ENCODE measurements at regions not wholly inside any gene's neighbourhood (a gene's known extent, or its start where the extent isn't known, plus 50 kb on each side); places are given as distances from the start of the nearest gene placed in this dataset.

DNA sequence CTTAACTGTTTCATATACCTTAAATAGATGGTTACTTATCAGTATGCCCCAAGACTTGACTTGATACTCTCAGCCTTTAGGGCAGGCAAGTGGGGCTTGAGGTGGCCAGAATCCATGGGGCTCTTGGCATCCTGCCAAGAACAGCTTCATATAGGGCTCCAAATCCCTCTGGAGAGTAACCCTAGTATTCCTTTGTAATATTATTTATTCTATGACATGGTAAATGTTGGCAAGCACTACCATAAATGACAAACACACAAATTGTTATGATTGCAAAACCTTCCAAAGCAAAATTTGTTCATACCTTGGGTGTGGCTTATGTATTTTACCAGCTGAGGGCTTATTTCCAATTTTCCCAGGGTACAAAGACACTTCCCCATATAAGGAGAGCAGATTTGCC is 257.4 kb upstream of the TRPC7 start:
- H3K9me3 Mint-ChIP-seq: no peaks in the 10 kb centered on the region

GRCh38 chr5:136621743-136622142 is 256.4 kb upstream of the TRPC7 start:
- H3K36me3 Mint-ChIP-seq: no peaks in the 10 kb centered on the region
- no peak overlapping the region for H3K27ac Mint-ChIP-seq
- no peak overlapping the region for H3K4me3 Mint-ChIP-seq
- intact Hi-C loops (cut with micrococcal nuclease): no loop called here
- no peaks in the 10 kb centered on the region for H3K4me1 Mint-ChIP-seq (ENCODE audit: low read depth)
- no peaks in the 10 kb centered on the region for H3K27me3 Mint-ChIP-seq
- no peaks in the 10 kb centered on the region for H3K9me3 Mint-ChIP-seq
- CTCF ChIA-PET: no interaction called here
- no peak for DNase-seq
- POLR2A ChIA-PET: no interaction called here

More for the DNA sequence above, 257.4 kb upstream of the TRPC7 start:
- ChIA-PET POLR2A (no interaction called here), CTCF (no interaction called here)
- H3K36me3 Mint-ChIP-seq: no peaks in the 10 kb centered on the region
- no peaks in the 10 kb centered on the region for H3K4me1 Mint-ChIP-seq (ENCODE audit: low read depth)
- intact Hi-C loops (cut with micrococcal nuclease): no loop called here
- H3K27me3 Mint-ChIP-seq: no peaks in the 10 kb centered on the region
- no peak overlapping the region for H3K27ac Mint-ChIP-seq
- H3K4me3 Mint-ChIP-seq: no peak overlapping the region
- DNase-seq: no peak

- Mint-ChIP-seq H3K9me3 (no peaks in the 10 kb centered on the region), H3K4me3 (no peak overlapping the region), H3K27me3 (no peaks in the 10 kb centered on the region), H3K27ac (no peak overlapping the region), H3K36me3 (no peaks in the 10 kb centered on the region), H3K4me1 (ENCODE audit: low read depth) (no peaks in the 10 kb centered on the region)
- POLR2A ChIA-PET: no interaction called here
- CTCF ChIA-PET: no interaction called here
- no peak for DNase-seq
- intact Hi-C loops (cut with micrococcal nuclease): no loop called here
Measured at GRCh38 chr5:136620621-136621020, 255.3 kb upstream of the TRPC7 start.

GRCh38 chr5:136620016-136620419 is 254.7 kb upstream of the TRPC7 start:
- intact Hi-C loops (cut with micrococcal nuclease): no loop called here
- CTCF ChIA-PET: no interaction called here
- no peak overlapping the region for H3K27ac Mint-ChIP-seq
- no peak for DNase-seq
- no peaks in the 10 kb centered on the region for H3K27me3 Mint-ChIP-seq
- peaks cover 3% of the 10 kb centered on the region for H3K9me3 Mint-ChIP-seq
- H3K4me3 Mint-ChIP-seq: no peak overlapping the region
- no peaks in the 10 kb centered on the region for H3K36me3 Mint-ChIP-seq
- POLR2A ChIA-PET: no interaction called here
- H3K4me1 Mint-ChIP-seq (ENCODE audit: low read depth): no peaks in the 10 kb centered on the region

DNA sequence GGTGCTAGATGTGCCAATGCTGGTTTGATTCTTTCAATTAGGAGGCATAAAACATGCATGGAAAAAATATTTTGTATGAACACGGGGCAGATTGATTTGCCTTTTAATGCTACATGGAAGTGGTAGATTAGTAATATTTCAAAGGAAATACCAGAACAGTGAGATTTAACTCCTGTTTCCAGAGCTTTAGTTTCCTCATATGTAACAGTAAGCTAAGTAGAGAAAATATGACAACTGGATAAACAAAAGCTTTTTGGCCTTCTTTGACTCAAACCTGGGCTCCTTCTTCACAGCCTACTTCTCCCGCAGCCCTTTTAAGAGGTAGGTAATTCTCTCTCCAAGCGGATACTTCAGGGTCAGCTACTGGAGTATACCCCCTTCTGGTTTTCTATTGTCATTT is 254.2 kb upstream of the TRPC7 start:
- no peak overlapping the region for H3K27ac Mint-ChIP-seq
- H3K36me3 Mint-ChIP-seq: no peaks in the 10 kb centered on the region
- CTCF ChIA-PET: no interaction called here
- H3K4me1 Mint-ChIP-seq (ENCODE audit: low read depth): no peaks in the 10 kb centered on the region
- POLR2A ChIA-PET: no interaction called here
- intact Hi-C loops (cut with micrococcal nuclease): no loop called here
- no peaks in the 10 kb centered on the region for H3K27me3 Mint-ChIP-seq
- no peak overlapping the region for H3K4me3 Mint-ChIP-seq
- no peak for DNase-seq
- peaks cover 3% of the 10 kb centered on the region for H3K9me3 Mint-ChIP-seq

- ChIA-PET POLR2A (no interaction called here), CTCF (no interaction called here)
- intact Hi-C loops (cut with micrococcal nuclease): no loop called here
- H3K27me3 Mint-ChIP-seq: no peaks in the 10 kb centered on the region
- DNase-seq: no peak
- no peaks in the 10 kb centered on the region for H3K36me3 Mint-ChIP-seq
- H3K4me1 Mint-ChIP-seq (ENCODE audit: low read depth): no peaks in the 10 kb centered on the region
- H3K27ac Mint-ChIP-seq: no peak overlapping the region
- no peak overlapping the region for H3K4me3 Mint-ChIP-seq
- H3K9me3 Mint-ChIP-seq: peaks cover 9% of the 10 kb centered on the region
Measured at GRCh38 chr5:136615251-136616119, 250.1 kb upstream of the TRPC7 start.

- H3K9me3 Mint-ChIP-seq: peaks cover 9% of the 10 kb centered on the region
- no peak overlapping the region for H3K4me3 Mint-ChIP-seq
- no peaks in the 10 kb centered on the region for H3K27me3 Mint-ChIP-seq
- POLR2A ChIA-PET: no interaction called here
- no peaks in the 10 kb centered on the region for H3K4me1 Mint-ChIP-seq (ENCODE audit: low read depth)
- no peak for DNase-seq
- intact Hi-C loops (cut with micrococcal nuclease): no loop called here
- CTCF ChIA-PET: no interaction called here
- no peaks in the 10 kb centered on the region for H3K36me3 Mint-ChIP-seq
- no peak overlapping the region for H3K27ac Mint-ChIP-seq
Measured at GRCh38 chr5:136613230-136613629, 247.9 kb upstream of the TRPC7 start.

DNA sequence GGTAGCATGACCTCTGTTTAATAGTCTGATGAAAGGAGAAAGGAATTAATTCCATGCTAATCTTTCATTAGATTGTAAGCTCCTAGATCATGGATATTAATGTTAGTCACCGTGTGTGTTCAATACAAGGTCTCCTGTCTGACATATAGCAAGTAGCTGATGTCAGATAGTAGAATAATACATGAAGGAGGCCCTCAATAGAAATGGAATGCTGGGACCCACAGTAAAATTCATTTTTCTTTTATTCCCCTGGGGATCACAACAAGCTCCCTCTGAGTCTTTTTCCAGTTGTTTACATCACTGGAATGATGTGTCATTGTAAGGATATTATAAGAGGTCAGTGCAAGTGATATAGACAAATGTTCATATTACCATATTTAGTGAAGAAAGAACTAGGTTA is 240.3 kb upstream of the TRPC7 start:
- Mint-ChIP-seq H3K9me3 (peaks cover 21% of the 10 kb centered on the region), H3K4me1 (ENCODE audit: low read depth) (no peaks in the 10 kb centered on the region), H3K27me3 (no peaks in the 10 kb centered on the region), H3K4me3 (no peak overlapping the region), H3K36me3 (no peaks in the 10 kb centered on the region), H3K27ac (no peak overlapping the region)
- intact Hi-C loops (cut with micrococcal nuclease): no loop called here
- ChIA-PET CTCF (no interaction called here), POLR2A (no interaction called here)
- DNase-seq: no peak

- Mint-ChIP-seq H3K4me1 (ENCODE audit: low read depth) (no peaks in the 10 kb centered on the region), H3K27me3 (no peaks in the 10 kb centered on the region), H3K36me3 (no peaks in the 10 kb centered on the region), H3K9me3 (peaks cover 34% of the 10 kb centered on the region), H3K4me3 (no peak overlapping the region), H3K27ac (no peak overlapping the region)
- no peak for DNase-seq
- ChIA-PET CTCF (no interaction called here), POLR2A (no interaction called here)
- intact Hi-C loops (cut with micrococcal nuclease): no loop called here
Measured at GRCh38 chr5:136600306-136600705, 235.0 kb upstream of the TRPC7 start.

GRCh38 chr5:136598802-136599404 is 233.6 kb upstream of the TRPC7 start:
- no peak overlapping the region for H3K4me3 Mint-ChIP-seq
- intact Hi-C loops (cut with micrococcal nuclease): no loop called here
- CTCF ChIA-PET: no interaction called here
- POLR2A ChIA-PET: no interaction called here
- H3K36me3 Mint-ChIP-seq: no peaks in the 10 kb centered on the region
- H3K27ac Mint-ChIP-seq: no peak overlapping the region
- peaks cover 31% of the 10 kb centered on the region for H3K9me3 Mint-ChIP-seq
- H3K27me3 Mint-ChIP-seq: no peaks in the 10 kb centered on the region
- no peak for DNase-seq
- H3K4me1 Mint-ChIP-seq (ENCODE audit: low read depth): no peaks in the 10 kb centered on the region

DNA sequence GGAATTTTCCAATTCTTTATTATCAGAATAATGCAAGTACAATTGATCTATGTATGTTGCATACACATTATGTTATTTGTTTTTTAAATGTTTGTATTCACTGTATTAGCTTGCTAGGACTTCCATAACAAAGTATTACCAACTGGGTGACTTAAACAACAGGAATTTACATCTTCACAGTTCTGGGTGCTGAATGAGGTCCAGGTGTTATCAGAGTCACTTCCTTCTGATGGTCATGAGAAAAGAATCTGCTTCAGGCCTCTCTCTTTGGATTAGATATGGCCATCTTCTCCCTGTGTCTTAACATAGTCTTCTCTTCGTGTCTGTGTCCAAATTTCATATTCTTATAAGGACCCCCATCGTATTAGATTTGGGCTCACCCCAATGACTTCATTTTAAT is 229.1 kb upstream of the TRPC7 start:
- CTCF ChIA-PET: no interaction called here

DNA sequence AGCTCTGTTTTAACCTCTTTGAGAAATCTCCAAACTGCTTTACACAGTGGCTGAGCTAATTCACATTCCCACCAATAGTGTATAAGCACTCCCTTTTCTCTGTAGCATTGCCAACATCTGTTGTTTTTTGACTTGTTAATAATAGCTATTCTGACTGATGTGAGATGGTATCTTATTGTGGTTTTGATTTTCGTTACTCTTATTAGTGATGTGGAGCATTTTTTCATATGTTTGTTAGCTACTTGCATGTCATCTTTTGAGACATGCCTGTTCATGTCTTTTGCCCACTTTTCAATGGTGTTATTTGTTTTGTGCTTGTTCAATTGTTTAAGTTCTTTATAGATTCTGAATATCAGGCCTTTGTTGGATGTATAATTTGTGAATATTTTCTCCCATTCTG is 225.2 kb upstream of the TRPC7 start:
- CTCF ChIA-PET: no interaction called here
- POLR2A ChIA-PET: no interaction called here
- intact Hi-C loops (cut with micrococcal nuclease): no loop called here
- Mint-ChIP-seq H3K27me3 (no peaks in the 10 kb centered on the region), H3K9me3 (peaks cover 10% of the 10 kb centered on the region), H3K36me3 (no peaks in the 10 kb centered on the region), H3K4me3 (no peak overlapping the region), H3K4me1 (ENCODE audit: low read depth) (no peaks in the 10 kb centered on the region), H3K27ac (no peak overlapping the region)
- no peak for DNase-seq

More for the DNA sequence above, 229.1 kb upstream of the TRPC7 start:
- H3K27ac Mint-ChIP-seq: no peak overlapping the region
- DNase-seq: no peak
- H3K4me3 Mint-ChIP-seq: no peak overlapping the region
- intact Hi-C loops (cut with micrococcal nuclease): no loop called here
- H3K27me3 Mint-ChIP-seq: no peaks in the 10 kb centered on the region
- POLR2A ChIA-PET: no interaction called here
- H3K9me3 Mint-ChIP-seq: peaks cover 18% of the 10 kb centered on the region
- no peaks in the 10 kb centered on the region for H3K4me1 Mint-ChIP-seq (ENCODE audit: low read depth)
- H3K36me3 Mint-ChIP-seq: no peaks in the 10 kb centered on the region

DNA sequence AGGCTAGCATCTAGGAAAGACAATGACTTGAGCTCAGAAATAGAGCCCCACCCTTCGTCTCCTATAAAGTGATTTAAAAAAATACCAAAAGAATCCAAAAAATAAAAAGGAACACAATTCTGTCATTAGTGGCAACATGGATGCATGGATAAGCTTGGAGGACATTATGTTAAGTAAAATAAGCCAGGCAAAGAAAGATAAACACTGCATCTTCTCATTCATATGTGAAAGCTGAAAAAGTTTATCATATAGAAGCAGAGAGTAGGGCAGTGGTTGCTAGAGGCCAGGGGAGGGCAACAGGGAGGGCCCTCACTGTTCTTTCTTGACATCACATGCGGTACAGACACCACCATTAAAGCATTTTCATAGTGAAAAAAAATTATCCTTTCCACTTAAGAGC is 220.9 kb upstream of the TRPC7 start:
- no peak overlapping the region for H3K27ac Mint-ChIP-seq
- no peaks in the 10 kb centered on the region for H3K4me1 Mint-ChIP-seq (ENCODE audit: low read depth)
- ChIA-PET CTCF (no interaction called here), POLR2A (no interaction called here)
- peaks cover 6% of the 10 kb centered on the region for H3K9me3 Mint-ChIP-seq
- H3K27me3 Mint-ChIP-seq: no peaks in the 10 kb centered on the region
- H3K4me3 Mint-ChIP-seq: no peak overlapping the region
- no peaks in the 10 kb centered on the region for H3K36me3 Mint-ChIP-seq
- intact Hi-C loops (cut with micrococcal nuclease): no loop called here
- no peak for DNase-seq
